BE2C (cell line): ENCODE measurements at regions not wholly inside any gene's neighbourhood (a gene's known extent, or its start where the extent isn't known, plus 50 kb on each side); places are given as distances from the start of the nearest gene placed in this dataset.

Source experiments
- DNase-seq: peaks from one replicate; pipeline ENCODE4 v3.0.0-alpha.2; 2020
- H3K27me3 ChIP-seq: fragments of 250-450 bp; sonication (Bioruptor Pico); 2 replicates; pipeline ENCODE4 v1.5.1; 2020; ENCODE audit warnings: mild to moderate bottlenecking
- H3K36me3 ChIP-seq: fragments of 250-450 bp; sonication (Bioruptor Pico); 2 replicates; pipeline ENCODE4 v1.5.1; 2020; ENCODE audit warnings: mild to moderate bottlenecking
- H3K4me1 ChIP-seq: fragments of 250-450 bp; sonication (Bioruptor Pico); 2 replicates; pipeline ENCODE4 v1.5.1; 2020
- H3K4me3 ChIP-seq: 2 replicates; pipeline ENCODE4 v1.5.1; 2011; ENCODE audit warnings: low read depth, low read length
- H3K9me3 ChIP-seq: fragments of 250-450 bp; sonication (Bioruptor Pico); 2 replicates; pipeline ENCODE4 v1.5.1; 2020
- CTCF ChIP-seq: IDR thresholded peaks from 2 replicates; pipeline ENCODE4 v1.5.1; 2012; ENCODE audit warnings: mild to moderate bottlenecking, low read depth, low read length

DNA sequence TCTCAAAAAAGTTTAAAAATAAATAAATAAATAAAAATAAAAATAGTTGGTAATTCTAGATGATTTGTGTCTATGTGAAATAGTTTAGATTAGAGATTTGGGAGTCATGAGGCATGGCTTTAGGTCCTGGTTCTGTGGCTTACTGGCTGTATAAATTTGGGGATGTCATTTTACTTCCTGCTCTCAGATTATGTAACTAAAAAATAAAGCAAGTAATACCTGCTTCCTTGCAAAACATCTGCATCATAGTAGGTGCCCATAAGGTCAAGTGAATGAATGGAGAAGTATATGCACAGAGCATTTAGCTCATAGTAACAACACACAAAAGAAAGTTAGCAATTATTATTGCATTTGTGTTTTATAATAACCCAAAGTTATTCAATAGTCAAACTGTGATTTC, 287.7 kb upstream of the TLE4 start:
- no peak for DNase-seq
- no peaks in the 10 kb centered on the region for H3K27me3 ChIP-seq
- TF ChIP-seq CTCF, result no peak
- no peaks in the 10 kb centered on the region for H3K4me1 ChIP-seq
- no peaks in the 10 kb centered on the region for H3K36me3 ChIP-seq
- H3K9me3 ChIP-seq, result no peaks in the 10 kb centered on the region
- H3K4me3 ChIP-seq, result no peak overlapping the region

GRCh38 chr9:79286992-79287707, 284.6 kb upstream of the TLE4 start:
- no peaks in the 10 kb centered on the region for H3K36me3 ChIP-seq
- H3K4me3 ChIP-seq, result no peak overlapping the region
- H3K9me3 ChIP-seq, result no peaks in the 10 kb centered on the region
- DNase-seq, result no peak
- no peaks in the 10 kb centered on the region for H3K27me3 ChIP-seq
- no peak for TF ChIP-seq CTCF
- H3K4me1 ChIP-seq, result no peaks in the 10 kb centered on the region; the same call in 1 of the 2 replicates

- DNase-seq, result no peak
- H3K4me3 ChIP-seq, result no peak overlapping the region
- H3K9me3 ChIP-seq, result no peaks in the 10 kb centered on the region
- no peaks in the 10 kb centered on the region for H3K27me3 ChIP-seq
- TF ChIP-seq CTCF, result no peak
- no peaks in the 10 kb centered on the region for H3K36me3 ChIP-seq
- H3K4me1 ChIP-seq, result no peaks in the 10 kb centered on the region; the same call in 1 of the 2 replicates
These were observed 284.0 kb upstream of the TLE4 start for GRCh38 chr9:79287708-79288290.

GRCh38 chr9:79289856-79290255, 281.9 kb upstream of the TLE4 start:
- Histone ChIP-seq H3K9me3 (no peaks in the 10 kb centered on the region), H3K36me3 (no peaks in the 10 kb centered on the region), H3K4me3 (no peak overlapping the region), H3K27me3 (no peaks in the 10 kb centered on the region), H3K4me1 (no peaks in the 10 kb centered on the region; the same call in none of the 2 replicates)
- DNase-seq, result no peak
- TF ChIP-seq CTCF, result no peak

DNA sequence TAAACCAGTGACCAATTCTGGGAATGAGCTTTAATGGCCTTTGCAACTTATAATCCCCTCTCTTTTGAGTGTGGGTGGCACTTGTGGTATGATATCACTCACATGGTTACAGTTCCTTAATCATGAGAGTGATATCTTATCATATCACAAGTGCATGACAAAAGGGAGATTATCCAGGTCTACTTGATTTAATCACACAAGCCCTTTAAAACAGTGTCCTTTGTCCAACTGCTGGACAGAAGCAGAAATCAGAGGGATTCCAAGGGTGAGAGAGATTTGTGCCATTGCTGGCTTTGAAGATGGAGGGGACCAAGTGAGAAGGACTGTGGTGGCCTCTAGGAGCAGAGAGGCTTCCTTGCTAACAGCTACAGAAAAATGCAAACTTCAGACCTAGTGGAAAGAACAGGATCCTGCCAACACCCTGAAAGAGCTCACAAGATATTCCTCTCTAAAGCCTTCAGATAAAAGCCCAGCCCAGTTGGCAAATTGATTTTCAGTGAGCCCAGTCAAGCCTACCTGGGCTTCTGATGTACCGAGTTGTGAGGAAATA, 279.0 kb upstream of the TLE4 start:
- Histone ChIP-seq H3K4me1 (no peaks in the 10 kb centered on the region; the same call in none of the 2 replicates), H3K27me3 (no peaks in the 10 kb centered on the region), H3K36me3 (no peaks in the 10 kb centered on the region), H3K4me3 (no peak overlapping the region), H3K9me3 (no peaks in the 10 kb centered on the region)
- no peak for DNase-seq
- no peak for TF ChIP-seq CTCF

DNA sequence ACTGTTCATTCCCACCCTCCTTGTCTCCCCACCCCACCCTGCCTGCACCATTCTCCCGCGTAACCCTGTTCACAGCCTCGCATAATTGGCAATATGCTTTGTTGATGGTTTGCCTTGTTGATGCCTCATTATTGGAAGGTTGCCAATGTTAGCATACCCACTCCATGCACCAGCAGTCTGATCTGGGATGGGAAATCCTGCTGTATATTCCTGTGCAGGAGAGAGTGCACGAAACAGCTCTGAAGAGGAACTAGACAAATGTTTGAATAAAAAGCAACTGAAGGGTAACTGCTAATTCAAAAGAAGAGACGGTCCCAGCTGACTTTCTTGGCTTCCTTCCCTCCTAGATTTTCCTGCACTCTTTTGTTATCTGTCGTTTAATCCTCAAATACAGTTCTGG, 271.7 kb upstream of the TLE4 start:
- no peak overlapping the region for H3K4me3 ChIP-seq
- no peaks in the 10 kb centered on the region for H3K36me3 ChIP-seq
- H3K4me1 ChIP-seq, result peaks cover 8% of the 10 kb centered on the region
- TF ChIP-seq CTCF, result no peak
- H3K9me3 ChIP-seq, result no peaks in the 10 kb centered on the region
- no peaks in the 10 kb centered on the region for H3K27me3 ChIP-seq
- DNase-seq, result peak; percentile 23
